Fibroblast of skin of left biceps (primary cell): ENCODE measurements at regions not wholly inside any gene's neighbourhood (a gene's known extent, or its start where the extent isn't known, plus 50 kb on each side); places are given as distances from the start of the nearest gene placed in this dataset.
"Not testable (repeated sequence)": the region's sequence is repeated elsewhere in the genome, so short reads cannot be mapped to it uniquely, and the experiment has no call there.

ENCODE experiments used
- DNase-seq, 2 experiments: peaks; one replicate each; pipeline ENCODE4 v3.0.0-alpha.2; 2013; ENCODE audit warnings: low read depth in 2 of 2

GRCh38 chr19:32023564-32023832, 321.9 kb upstream of the ZNF507 start:
- no peak for DNase-seq

- no peak for DNase-seq
Observed at GRCh38 chr19:32029235-32029634, 316.2 kb upstream of the ZNF507 start.

- DNase-seq = no peak
Observed at GRCh38 chr19:32032561-32032960, 312.8 kb upstream of the ZNF507 start.

GRCh38 chr19:32035626-32036025, 309.8 kb upstream of the ZNF507 start:
- no peak for DNase-seq

- no peak for DNase-seq
Observed at GRCh38 chr19:32038021-32038920, 307.1 kb upstream of the ZNF507 start.

GRCh38 chr19:32038961-32039360, 306.4 kb upstream of the ZNF507 start:
- no peak for DNase-seq

GRCh38 chr19:32039440-32039839, 306.0 kb upstream of the ZNF507 start:
- no peak for DNase-seq

- DNase-seq = no peak
Observed at GRCh38 chr19:32040236-32040635, 305.2 kb upstream of the ZNF507 start.

GRCh38 chr19:32041681-32042292, 303.6 kb upstream of the ZNF507 start:
- DNase-seq = no peak

- DNase-seq = no peak
Observed at GRCh38 chr19:32047788-32048187, 297.6 kb upstream of the ZNF507 start.

GRCh38 chr19:32053376-32053775, 292.0 kb upstream of the ZNF507 start:
- no peak for DNase-seq

- no peak for DNase-seq
Observed at GRCh38 chr19:32053861-32054260, 291.5 kb upstream of the ZNF507 start.

- no peak for DNase-seq
Observed at GRCh38 chr19:32058131-32058530, 287.3 kb upstream of the ZNF507 start.

- DNase-seq = no peak
Observed at GRCh38 chr19:32061315-32061714, 284.1 kb upstream of the ZNF507 start.

GRCh38 chr19:32063601-32064000, 281.8 kb upstream of the ZNF507 start:
- DNase-seq = no peak

- DNase-seq = no peak
Observed at GRCh38 chr19:32066056-32066455, 279.4 kb upstream of the ZNF507 start.

GRCh38 chr19:32067685-32068084, 277.7 kb upstream of the ZNF507 start:
- DNase-seq = no peak

GRCh38 chr19:32068793-32069192, 276.6 kb upstream of the ZNF507 start:
- no peak for DNase-seq

GRCh38 chr19:32070101-32070500, 275.3 kb upstream of the ZNF507 start:
- no peak for DNase-seq

GRCh38 chr19:32082028-32082427, 263.4 kb upstream of the ZNF507 start:
- DNase-seq = no peak

GRCh38 chr19:32084756-32085363, 260.6 kb upstream of the ZNF507 start:
- DNase-seq = not testable (repeated sequence)

- no peak for DNase-seq
Observed at GRCh38 chr19:32091241-32091640, 254.2 kb upstream of the ZNF507 start.

- DNase-seq = no peak
Observed at GRCh38 chr19:32097011-32097410, 248.4 kb upstream of the ZNF507 start.
